H7 (cell line): ENCODE measurements at regions not wholly inside any gene's neighbourhood (a gene's known extent, or its start where the extent isn't known, plus 50 kb on each side); places are given as distances from the start of the nearest gene placed in this dataset.
A peak's percentile ranks its signal among the peaks of the same experiment; 100 is the strongest.

Source experiments
- DNase-seq: peaks from one replicate; pipeline ENCODE4 v3.0.0; 2012
- H3K27me3 ChIP-seq: 2 replicates; pipeline ENCODE4 v1.6.0; 2011; ENCODE audit warnings: mild to moderate bottlenecking, low read length; ENCODE audit not compliant: control insufficient read depth, insufficient read depth
- H3K36me3 ChIP-seq: replicated peaks from 2 replicates; pipeline ENCODE4 v1.5.1; 2011; ENCODE audit warnings: low read length; ENCODE audit not compliant: control insufficient read depth, insufficient read depth
- H3K4me3 ChIP-seq: 2 replicates; pipeline ENCODE4 v1.5.1; 2011; ENCODE audit warnings: low read depth, mild to moderate bottlenecking, control low read depth, low read length, moderate library complexity; ENCODE audit not compliant: insufficient read depth

- no peak for DNase-seq
- Histone ChIP-seq H3K36me3 (no peaks in the 10 kb centered on the region), H3K27me3 (no peaks in the 10 kb centered on the region), H3K4me3 (no peak overlapping the region)
These were observed 78.9 kb upstream of the RAB4A start for GRCh38 chr1:229192031-229192430.

GRCh38 chr1:229192853-229193252 lies 78.1 kb upstream of the RAB4A start:
- no peak overlapping the region for H3K4me3 ChIP-seq
- H3K27me3 ChIP-seq, result no peaks in the 10 kb centered on the region
- no peak for DNase-seq
- no peaks in the 10 kb centered on the region for H3K36me3 ChIP-seq

GRCh38 chr1:229194096-229194495 lies 76.8 kb upstream of the RAB4A start:
- Histone ChIP-seq H3K36me3 (no peaks in the 10 kb centered on the region), H3K27me3 (no peaks in the 10 kb centered on the region), H3K4me3 (no peak overlapping the region)
- no peak for DNase-seq

- DNase-seq, result no peak
- no peaks in the 10 kb centered on the region for H3K27me3 ChIP-seq
These were observed 75.7 kb upstream of the RAB4A start for GRCh38 chr1:229195246-229195645.

GRCh38 chr1:229196404-229197264 lies 74.3 kb upstream of the RAB4A start:
- DNase-seq, result no peak
- H3K36me3 ChIP-seq, result no peaks in the 10 kb centered on the region

More at GRCh38 chr1:229195246-229195645, 75.7 kb upstream of the RAB4A start:
- Histone ChIP-seq H3K36me3 (no peaks in the 10 kb centered on the region), H3K4me3 (no peak overlapping the region)

GRCh38 chr1:229197265-229197585 lies 73.7 kb upstream of the RAB4A start:
- H3K27me3 ChIP-seq, result no peaks in the 10 kb centered on the region
- H3K4me3 ChIP-seq, result no peak overlapping the region
- DNase-seq, result no peak
- H3K36me3 ChIP-seq, result no peaks in the 10 kb centered on the region

More at GRCh38 chr1:229196404-229197264, 74.3 kb upstream of the RAB4A start:
- H3K27me3 ChIP-seq, result no peaks in the 10 kb centered on the region
- no peak overlapping the region for H3K4me3 ChIP-seq

- peak; percentile 41 for DNase-seq
- no peaks in the 10 kb centered on the region for H3K36me3 ChIP-seq
These were observed 71.4 kb upstream of the RAB4A start for GRCh38 chr1:229199261-229200243.

GRCh38 chr1:229203030-229203751 lies 67.7 kb upstream of the RAB4A start:
- H3K36me3 ChIP-seq, result no peaks in the 10 kb centered on the region
- no peaks in the 10 kb centered on the region for H3K27me3 ChIP-seq
- no peak overlapping the region for H3K4me3 ChIP-seq
- DNase-seq, result peak; percentile 95

More at GRCh38 chr1:229199261-229200243, 71.4 kb upstream of the RAB4A start:
- H3K27me3 ChIP-seq, result no peaks in the 10 kb centered on the region
- no peak overlapping the region for H3K4me3 ChIP-seq

- H3K4me3 ChIP-seq, result no peak overlapping the region
- H3K36me3 ChIP-seq, result no peaks in the 10 kb centered on the region
- no peak for DNase-seq
- H3K27me3 ChIP-seq, result no peaks in the 10 kb centered on the region
These were observed 66.8 kb upstream of the RAB4A start for GRCh38 chr1:229203991-229204632.

GRCh38 chr1:229204921-229205777 lies 65.8 kb upstream of the RAB4A start:
- H3K36me3 ChIP-seq, result no peaks in the 10 kb centered on the region
- no peak for DNase-seq
- no peak overlapping the region for H3K4me3 ChIP-seq
- H3K27me3 ChIP-seq, result no peaks in the 10 kb centered on the region

GRCh38 chr1:229205854-229206253 lies 65.1 kb upstream of the RAB4A start:
- no peaks in the 10 kb centered on the region for H3K36me3 ChIP-seq
- no peak overlapping the region for H3K4me3 ChIP-seq
- no peak for DNase-seq
- H3K27me3 ChIP-seq, result no peaks in the 10 kb centered on the region

GRCh38 chr1:229207916-229208315 lies 63.0 kb upstream of the RAB4A start:
- H3K4me3 ChIP-seq, result no peak overlapping the region
- no peaks in the 10 kb centered on the region for H3K27me3 ChIP-seq
- H3K36me3 ChIP-seq, result no peaks in the 10 kb centered on the region
- DNase-seq, result no peak

GRCh38 chr1:229208481-229208880 lies 62.4 kb upstream of the RAB4A start:
- no peak overlapping the region for H3K4me3 ChIP-seq
- no peaks in the 10 kb centered on the region for H3K27me3 ChIP-seq
- no peaks in the 10 kb centered on the region for H3K36me3 ChIP-seq
- DNase-seq, result no peak
